HK-2 (cell line): ENCODE measurements at regions not wholly inside any gene's neighbourhood (a gene's known extent, or its start where the extent isn't known, plus 50 kb on each side); places are given as distances from the start of the nearest gene placed in this dataset.
"Not testable (repeated sequence)": the region's sequence is repeated elsewhere in the genome, so short reads cannot be mapped to it uniquely, and the experiment has no call there.

Experiments used
- DNase-seq: peaks from one replicate; pipeline ENCODE4 v3.0.0-alpha.2; 2018; ENCODE audit not compliant: unreplicated experiment

- DNase-seq, result no peak
Observed at GRCh38 chr6:58073263-58073662, 755.8 kb downstream of the PRIM2 start.

GRCh38 chr6:58090067-58090466, 772.6 kb downstream of the PRIM2 start:
- DNase-seq, result not testable (repeated sequence)

GRCh38 chr6:58097251-58097650, 779.8 kb downstream of the PRIM2 start:
- DNase-seq, result not testable (repeated sequence)

DNA sequence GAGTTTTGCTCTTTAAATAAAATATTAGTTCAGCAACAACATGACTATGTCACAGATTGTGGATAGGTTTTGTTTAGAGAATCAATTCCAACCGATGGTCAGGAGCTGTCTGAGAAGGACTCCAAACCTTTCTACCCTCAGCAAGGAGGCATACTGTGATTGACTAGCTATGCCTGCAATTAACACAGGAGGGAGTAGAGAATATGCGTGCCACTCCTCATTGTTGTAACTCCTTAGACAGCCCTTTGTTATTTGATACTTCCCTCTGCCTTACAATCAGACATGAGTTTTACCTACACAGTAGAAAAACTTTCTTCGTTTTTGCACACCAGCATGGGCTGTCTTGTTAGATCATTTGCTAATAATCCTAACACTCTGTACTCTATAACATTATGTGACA, 796.5 kb downstream of the PRIM2 start:
- DNase-seq, result no peak

DNA sequence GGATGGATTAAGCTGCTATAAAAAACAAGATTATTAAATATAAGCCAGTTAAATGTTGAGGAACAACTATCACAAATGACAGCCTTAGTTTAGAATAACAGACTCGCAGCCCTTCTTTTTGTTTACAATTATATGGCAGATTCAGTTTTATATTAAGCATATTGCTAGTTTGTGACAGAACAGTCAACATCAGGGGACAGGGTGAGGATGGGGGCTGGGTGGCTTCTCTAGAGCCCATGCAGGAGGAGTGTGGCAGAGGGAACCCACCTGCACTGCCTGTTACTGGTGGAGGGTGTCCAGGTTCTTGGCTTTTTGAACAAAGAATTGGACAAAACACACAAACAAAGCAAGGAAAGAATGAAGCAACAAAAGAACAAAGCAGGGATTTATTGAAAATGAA, 799.7 kb downstream of the PRIM2 start:
- DNase-seq, result not testable (repeated sequence)

DNA sequence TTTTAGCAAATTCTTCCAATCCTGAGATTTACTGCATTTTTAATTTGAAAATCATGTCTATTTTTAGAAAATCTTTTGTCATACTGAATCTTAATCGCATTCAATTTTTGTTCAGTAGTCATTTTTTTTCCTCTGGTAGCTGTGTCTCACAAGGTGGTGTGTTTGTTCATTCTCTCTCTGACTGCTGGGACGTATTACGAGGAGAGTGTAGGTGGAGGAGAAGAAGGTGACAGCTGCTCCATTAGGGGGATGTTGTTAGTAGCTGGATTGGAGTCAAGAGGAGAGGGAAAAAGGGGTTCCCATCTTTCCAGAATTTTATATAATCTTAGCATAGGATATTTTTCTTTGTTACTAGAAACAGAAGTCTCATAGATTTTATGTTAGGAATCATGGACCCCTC, 804.2 kb downstream of the PRIM2 start:
- DNase-seq, result not testable (repeated sequence)

DNA sequence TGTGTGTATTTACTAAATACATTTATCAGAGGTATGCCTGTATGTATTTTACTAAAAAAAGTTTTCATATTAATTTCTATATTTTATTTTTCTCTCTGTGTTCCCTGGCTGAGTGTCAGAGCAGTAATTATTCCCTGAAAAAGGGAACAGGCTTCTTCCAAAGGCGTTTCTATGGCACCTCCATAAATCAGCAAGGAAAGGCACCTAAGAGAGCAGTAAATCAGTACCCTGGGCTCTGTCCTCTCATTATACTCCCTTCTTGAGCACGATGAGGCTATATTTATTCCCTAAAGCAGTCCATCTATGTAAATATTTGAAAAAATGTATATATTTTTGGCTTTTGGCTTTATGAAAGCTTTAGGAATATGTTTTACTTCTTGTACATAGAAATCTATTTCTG, 806.3 kb downstream of the PRIM2 start:
- not testable (repeated sequence) for DNase-seq

GRCh38 chr6:58128549-58128948, 811.1 kb downstream of the PRIM2 start:
- not testable (repeated sequence) for DNase-seq

GRCh38 chr6:58129098-58129497, 811.7 kb downstream of the PRIM2 start:
- not testable (repeated sequence) for DNase-seq

GRCh38 chr6:58139746-58140145, 822.3 kb downstream of the PRIM2 start:
- DNase-seq, result not testable (repeated sequence)

DNA sequence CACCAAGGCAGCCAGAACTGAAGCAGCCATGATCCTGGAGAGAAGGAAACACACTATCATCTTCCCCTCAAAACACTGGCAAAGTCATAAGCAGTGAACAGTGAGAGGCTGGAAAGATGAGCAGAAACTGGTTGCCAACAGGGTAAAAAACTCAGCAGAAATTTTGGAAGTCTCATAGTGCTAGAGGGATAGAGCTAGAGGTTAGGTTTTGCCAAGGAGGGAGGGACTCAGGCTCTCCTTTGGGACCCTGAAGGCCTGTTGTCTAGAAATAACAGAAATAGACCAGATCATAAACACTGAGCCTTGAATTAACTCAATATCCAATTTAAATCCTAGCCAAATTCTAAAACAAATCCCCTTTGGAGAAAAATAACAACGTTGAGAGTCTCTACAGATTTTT, 853.6 kb downstream of the PRIM2 start:
- DNase-seq, result not testable (repeated sequence)

- not testable (repeated sequence) for DNase-seq
Observed at GRCh38 chr6:58181557-58182065, 864.2 kb downstream of the PRIM2 start.

- not testable (repeated sequence) for DNase-seq
Observed at GRCh38 chr6:58185300-58185699, 867.9 kb downstream of the PRIM2 start.

- not testable (repeated sequence) for DNase-seq
Observed at GRCh38 chr6:58193209-58193608, 875.8 kb downstream of the PRIM2 start.

DNA sequence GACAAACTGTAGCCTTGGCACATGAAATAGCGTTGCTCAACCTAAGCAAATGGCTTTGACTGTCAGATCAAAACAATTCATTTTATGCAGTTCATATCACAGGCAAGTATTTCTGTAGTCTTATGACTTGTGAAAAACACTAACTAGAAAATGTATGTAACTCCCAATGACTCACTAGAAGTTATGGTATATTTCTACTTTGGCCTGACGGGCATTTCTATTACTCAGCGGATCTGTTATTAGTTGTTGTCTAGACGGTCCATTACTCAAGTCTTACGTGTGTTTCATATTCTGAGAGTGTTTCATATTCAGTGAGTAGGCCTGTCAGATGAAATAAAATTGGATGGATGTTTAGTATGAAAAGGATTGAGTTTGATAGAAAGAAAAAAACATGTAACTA, 880.9 kb downstream of the PRIM2 start:
- no peak for DNase-seq

- not testable (repeated sequence) for DNase-seq
Observed at GRCh38 chr6:58237124-58237523, 919.7 kb downstream of the PRIM2 start.

GRCh38 chr6:58238421-58238820, 921.0 kb downstream of the PRIM2 start:
- DNase-seq, result not testable (repeated sequence)

DNA sequence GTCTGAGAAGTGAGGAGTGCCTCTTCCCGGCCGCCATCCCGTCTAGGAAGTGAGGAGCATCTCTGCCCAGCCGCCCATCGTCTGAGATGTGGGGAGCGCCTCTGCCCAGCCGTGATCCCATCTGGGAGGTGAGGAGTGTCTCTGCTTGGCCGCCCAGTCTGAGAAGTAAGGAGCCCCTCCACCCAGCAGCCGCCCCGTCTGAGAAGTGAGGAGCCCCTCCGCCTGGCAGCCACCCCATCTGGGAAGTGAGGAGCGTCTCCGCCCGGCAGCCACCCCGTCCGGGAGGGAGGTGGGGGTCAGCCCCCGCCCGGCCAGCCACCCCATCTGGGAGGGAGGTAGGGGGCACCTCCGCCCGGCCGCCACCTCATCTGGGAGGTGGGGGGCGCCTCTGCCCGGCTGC, 940.2 kb downstream of the PRIM2 start:
- not testable (repeated sequence) for DNase-seq

GRCh38 chr6:58290177-58290576, 972.7 kb downstream of the PRIM2 start:
- no peak for DNase-seq

- DNase-seq, result not testable (repeated sequence)
Observed at GRCh38 chr6:58291319-58291718, 973.9 kb downstream of the PRIM2 start.

DNA sequence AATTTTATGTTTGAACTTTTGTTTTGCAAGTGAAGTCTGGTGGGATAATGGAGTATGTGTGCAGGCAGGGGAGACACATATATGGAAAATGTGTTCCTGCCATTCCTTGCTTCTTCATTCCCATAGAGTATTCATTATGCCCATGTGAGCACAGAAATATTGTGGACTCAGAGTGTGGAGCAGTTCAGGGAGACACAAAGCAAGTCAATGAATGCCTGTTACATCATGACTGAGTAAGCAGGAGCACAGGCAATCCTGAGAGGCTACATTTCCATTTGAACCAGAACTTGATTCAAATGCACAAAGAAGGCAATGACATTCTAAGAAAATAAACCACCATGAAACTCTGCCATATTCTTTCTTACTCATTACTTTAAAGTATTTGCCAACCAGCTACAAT, 990.5 kb downstream of the PRIM2 start:
- not testable (repeated sequence) for DNase-seq

- not testable (repeated sequence) for DNase-seq
Observed at GRCh38 chr6:58332108-58332507, 1014.7 kb downstream of the PRIM2 start.

DNA sequence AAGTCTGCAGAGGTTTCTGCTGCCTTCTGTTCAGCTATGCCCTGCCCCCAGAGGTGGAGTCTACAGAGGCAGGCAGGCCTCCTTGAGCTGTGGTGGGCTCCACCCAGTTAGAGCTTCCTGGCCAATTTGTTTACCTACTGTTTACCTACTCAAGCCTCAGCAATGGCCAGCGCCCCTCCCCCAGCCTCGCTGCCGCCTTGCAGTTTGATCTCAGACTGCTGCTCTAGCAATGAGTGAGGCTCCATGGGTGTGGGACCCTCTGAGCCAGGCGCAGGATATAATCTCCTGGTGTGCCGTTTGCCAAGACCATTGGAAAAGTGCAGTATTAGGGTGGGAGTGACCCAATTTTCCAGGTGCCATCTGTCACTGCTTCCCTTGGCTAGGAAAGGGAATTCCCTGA, 1024.9 kb downstream of the PRIM2 start:
- DNase-seq, result not testable (repeated sequence)

- DNase-seq, result not testable (repeated sequence)
Observed at GRCh38 chr6:58347534-58347933, 1030.1 kb downstream of the PRIM2 start.
